GM21825 (cell line): ENCODE measurements at regions not wholly inside any gene's neighbourhood (a gene's known extent, or its start where the extent isn't known, plus 50 kb on each side); places are given as distances from the start of the nearest gene placed in this dataset.
"Not testable (repeated sequence)": the region's sequence is repeated elsewhere in the genome, so short reads cannot be mapped to it uniquely, and the experiment has no call there.

Experiments
- ATAC-seq: cut with Tn5 transposase; IDR thresholded peaks from one replicate; pipeline ENCODE4 v1.9.1; 2021; ENCODE audit warnings: mild to moderate bottlenecking, moderate library complexity; ENCODE audit not compliant: unreplicated experiment

- ATAC-seq, result no peak
Observed at GRCh38 chr1:173341971-173342370, 134.8 kb upstream of the TNFSF4 start.

- ATAC-seq, result no peak
Observed at GRCh38 chr1:173342736-173343135, 134.4 kb upstream of the PRDX6 start.

GRCh38 chr1:173344034-173344743, 132.9 kb upstream of the PRDX6 start:
- ATAC-seq, result no peak

DNA sequence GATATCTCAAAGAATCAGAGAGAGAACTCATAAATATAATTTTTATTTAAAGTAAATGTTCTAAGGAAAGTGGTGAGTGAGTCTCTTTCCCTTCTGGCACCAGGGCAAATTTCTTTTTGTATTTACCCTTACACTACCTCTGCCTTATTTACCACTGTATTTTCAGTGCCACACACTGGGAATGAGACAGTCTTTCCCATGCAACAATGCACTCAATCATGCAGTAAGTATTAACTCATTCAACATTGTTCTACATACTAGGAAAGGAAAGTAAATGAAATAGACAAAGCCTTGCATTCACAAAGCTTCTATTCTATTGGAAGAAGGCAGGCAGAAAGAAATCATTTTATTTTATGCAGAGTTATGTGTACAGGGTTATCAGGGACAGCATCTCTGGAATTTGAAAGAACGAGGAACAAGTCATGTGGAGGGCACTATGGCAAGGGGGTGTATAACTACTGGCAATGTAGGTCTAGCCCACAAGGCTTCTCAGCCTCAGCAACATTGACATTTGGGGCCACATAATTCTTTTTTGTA, 129.8 kb upstream of the PRDX6 start:
- no peak for ATAC-seq

- not testable (repeated sequence) for ATAC-seq
Observed at GRCh38 chr1:173352635-173353034, 124.5 kb upstream of the PRDX6 start.

DNA sequence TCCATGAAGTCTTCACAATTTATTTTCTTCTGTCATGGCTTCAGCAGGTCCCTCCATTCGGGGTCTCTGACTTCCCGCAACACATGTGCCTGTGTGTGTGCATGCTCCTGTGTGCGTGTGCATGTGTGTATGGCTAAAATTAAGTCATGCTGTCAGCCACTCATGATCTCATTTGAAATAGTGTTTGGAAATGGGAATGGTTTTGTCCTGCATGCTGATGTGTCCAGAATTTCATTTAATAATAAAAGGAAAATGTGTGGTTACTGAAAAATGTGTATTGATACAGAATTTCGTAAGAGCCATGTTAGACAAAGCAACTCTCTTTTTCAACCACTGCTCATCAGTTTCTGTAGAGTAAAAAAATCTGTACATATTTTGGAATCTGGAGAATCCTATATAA, 123.8 kb upstream of the PRDX6 start:
- ATAC-seq, result no peak

- ATAC-seq, result no peak
Observed at GRCh38 chr1:173354937-173355280, 122.2 kb upstream of the PRDX6 start.

GRCh38 chr1:173355281-173356031, 121.7 kb upstream of the PRDX6 start:
- ATAC-seq, result peak; percentile 56

DNA sequence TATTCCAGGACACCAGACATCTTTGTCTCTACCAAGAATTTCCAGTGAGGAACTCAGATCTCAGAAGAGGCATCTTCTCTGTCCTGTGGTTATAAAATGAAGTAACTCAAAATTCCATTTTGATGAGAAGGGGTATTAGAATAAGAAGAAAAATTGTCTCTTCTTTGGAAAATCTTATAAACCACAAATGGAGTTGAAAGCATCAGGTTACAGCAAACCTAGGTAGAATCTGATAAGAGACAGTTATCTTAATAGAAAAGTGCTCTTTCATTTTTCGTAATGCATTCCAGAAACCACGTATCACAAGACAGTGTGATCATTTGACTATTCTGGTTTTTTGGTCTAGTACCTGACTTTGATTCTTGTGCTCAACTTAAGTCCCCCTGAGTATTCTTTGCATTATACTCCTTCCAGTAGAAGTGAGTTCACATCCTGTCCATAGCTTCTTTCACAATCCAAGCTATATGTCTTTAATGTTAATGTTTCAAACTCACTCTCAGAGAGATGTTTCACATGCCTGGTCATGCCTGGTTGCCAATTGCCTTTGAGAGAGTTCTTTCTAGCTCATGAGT, 120.9 kb upstream of the PRDX6 start:
- peak; percentile 49 for ATAC-seq

GRCh38 chr1:173360487-173361063, 116.6 kb upstream of the PRDX6 start:
- ATAC-seq, result no peak

GRCh38 chr1:173362543-173362942, 114.6 kb upstream of the PRDX6 start:
- ATAC-seq, result no peak

DNA sequence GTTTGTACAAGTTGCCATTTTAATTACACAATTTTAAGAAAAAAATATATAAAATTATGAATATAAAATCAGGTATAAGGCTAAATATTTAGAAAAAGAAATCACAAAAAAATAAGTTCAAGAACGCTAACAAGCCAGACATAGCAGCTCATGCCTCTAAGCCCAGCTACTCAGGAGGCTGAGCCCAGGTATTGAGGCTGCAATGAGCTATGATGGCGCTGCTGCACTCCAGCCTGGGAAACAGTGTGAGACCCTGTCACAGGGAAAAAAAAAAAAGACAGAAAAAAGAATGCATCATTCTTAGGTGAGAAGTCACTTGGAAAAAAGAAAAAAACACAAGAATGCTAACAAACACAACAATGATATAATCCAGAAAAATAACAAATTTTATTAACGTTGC, 112.3 kb upstream of the PRDX6 start:
- no peak for ATAC-seq

- ATAC-seq, result no peak
Observed at GRCh38 chr1:173365341-173365740, 111.8 kb upstream of the PRDX6 start.

GRCh38 chr1:173367136-173367535, 110.0 kb upstream of the PRDX6 start:
- ATAC-seq, result no peak

GRCh38 chr1:173370586-173370985, 106.5 kb upstream of the PRDX6 start:
- not testable (repeated sequence) for ATAC-seq

- not testable (repeated sequence) for ATAC-seq
Observed at GRCh38 chr1:173376065-173376464, 101.1 kb upstream of the PRDX6 start.

DNA sequence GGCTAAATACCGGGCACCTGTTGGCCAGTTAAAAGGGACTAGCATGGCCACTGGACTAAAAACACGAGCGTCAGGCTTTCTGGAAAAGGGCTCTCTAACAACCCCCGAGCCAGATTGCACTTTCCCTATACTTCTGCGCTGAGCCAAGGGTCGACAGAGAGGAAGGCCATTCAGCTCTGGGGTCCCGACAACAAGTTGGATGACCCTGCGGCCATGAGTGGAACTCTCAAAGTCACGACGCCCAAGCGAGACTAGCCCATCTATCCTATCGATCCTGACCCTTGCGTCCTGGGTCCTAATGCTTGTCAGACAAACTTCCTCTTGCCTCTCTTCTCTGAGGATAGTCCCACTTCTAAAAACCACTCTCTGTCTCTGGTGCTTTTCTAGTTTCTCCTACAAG, 99.9 kb upstream of the PRDX6 start:
- no peak for ATAC-seq

DNA sequence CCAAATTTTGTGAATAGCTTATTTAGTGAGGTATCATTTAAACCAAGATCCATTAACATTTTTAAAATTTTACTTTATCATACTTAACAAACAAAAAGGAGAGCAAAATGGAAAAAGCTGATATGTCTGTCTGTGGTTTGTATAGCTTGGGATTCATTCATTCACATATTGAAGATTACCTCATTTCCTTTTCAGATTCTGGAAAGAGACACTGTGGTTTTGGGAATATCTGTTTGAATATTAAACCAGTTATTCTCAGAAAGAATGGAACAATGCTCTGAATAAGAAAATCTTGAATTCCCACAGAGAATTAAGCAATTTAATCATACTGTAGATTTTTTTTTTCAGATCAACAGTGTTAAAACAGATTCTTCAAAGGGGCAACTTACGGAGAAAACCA, 93.8 kb upstream of the PRDX6 start:
- no peak for ATAC-seq

DNA sequence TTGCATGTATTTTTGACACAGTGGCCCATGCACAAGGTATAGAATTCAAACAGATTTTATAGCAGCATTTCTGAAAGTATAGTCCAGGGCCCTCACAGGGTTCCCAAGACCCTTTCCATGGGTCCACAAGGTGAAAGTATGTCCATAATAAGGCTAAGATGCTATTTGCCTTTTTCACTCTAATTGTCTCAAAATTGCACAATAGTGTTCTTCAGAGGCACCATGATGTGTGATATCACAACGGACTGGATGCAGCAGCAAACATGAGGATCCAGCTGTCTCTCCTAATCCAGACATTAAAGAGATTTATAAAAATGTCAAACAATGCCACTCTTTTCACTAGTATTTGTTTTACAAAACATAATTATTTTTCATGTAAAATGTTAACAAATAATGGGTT, 88.8 kb upstream of the PRDX6 start:
- ATAC-seq, result no peak

- ATAC-seq, result no peak
Observed at GRCh38 chr1:173392895-173393658, 84.1 kb upstream of the PRDX6 start.

- no peak for ATAC-seq
Observed at GRCh38 chr1:173393659-173394000, 83.5 kb upstream of the PRDX6 start.
